Duodenal mucosa (tissue), 2 donors: ENCODE measurements at regions not wholly inside any gene's neighbourhood (a gene's known extent, or its start where the extent isn't known, plus 50 kb on each side); places are given as distances from the start of the nearest gene placed in this dataset.
A peak's percentile ranks its signal among the peaks of the same experiment; 100 is the strongest.
"Not testable (repeated sequence)": the region's sequence is repeated elsewhere in the genome, so short reads cannot be mapped to it uniquely, and the experiment has no call there.

Experiments used
- H3K27ac ChIP-seq: one replicate; pipeline ENCODE4 v1.7.0; 2013; ENCODE audit warnings: low read depth, low read length
- H3K27me3 ChIP-seq, 2 donors: one replicate each; pipeline ENCODE4 v1.7.0; 2013; ENCODE audit warnings: low read length in 2 of 2, control low read depth in 1 of 2; ENCODE audit not compliant: insufficient read depth in 2 of 2, control insufficient read depth in 1 of 2
- H3K36me3 ChIP-seq, 2 donors: one replicate each; pipeline ENCODE4 v1.7.0; 2013; ENCODE audit warnings: low read length in 2 of 2, control low read depth in 1 of 2; ENCODE audit not compliant: insufficient read depth in 2 of 2, control insufficient read depth in 1 of 2
- H3K4me1 ChIP-seq, 2 donors: one replicate each; pipeline ENCODE4 v1.7.0; 2013; ENCODE audit warnings: low read length in 2 of 2, control low read depth in 1 of 2; ENCODE audit not compliant: insufficient read depth in 2 of 2, control insufficient read depth in 1 of 2
- H3K4me3 ChIP-seq, 2 donors: one replicate each; pipeline ENCODE4 v1.7.0; 2013; ENCODE audit warnings: low read length in 2 of 2, low read depth in 1 of 2
- H3K9ac ChIP-seq, 2 donors: one replicate each; pipeline ENCODE4 v1.7.0; 2013; ENCODE audit warnings: low read length in 2 of 2, low read depth in 1 of 2
- H3K9me3 ChIP-seq, 2 donors: one replicate each; pipeline ENCODE4 v1.7.0; 2013; ENCODE audit warnings: low read length in 2 of 2, control low read depth in 1 of 2; ENCODE audit not compliant: control insufficient read depth in 1 of 2

GRCh38 chr17:19470530-19471261 lies 59.7 kb downstream of the RNF112 start:
- Histone ChIP-seq H3K4me3 (peak overlapping the region in 1 of 2 donors; percentile 11), H3K27ac (peak overlapping the region; percentile 73), H3K4me1 (no peaks in the 10 kb centered on the region), H3K9ac (peak overlapping the region in 1 of 2 donors; percentile 32), H3K27me3 (peaks cover 0 to 2% of the 10 kb centered on the region in 2 donors), H3K36me3 (no peaks in the 10 kb centered on the region), H3K9me3 (no peaks in the 10 kb centered on the region)

GRCh38 chr17:19474405-19474804 lies 59.2 kb upstream of the SLC47A1 start:
- H3K9me3 ChIP-seq, H3K4me1 ChIP-seq, H3K4me3 ChIP-seq, H3K27ac ChIP-seq, H3K36me3 ChIP-seq, H3K9ac ChIP-seq, H3K27me3 ChIP-seq: not testable (repeated sequence)

- H3K36me3 ChIP-seq, H3K4me1 ChIP-seq, H3K9me3 ChIP-seq, H3K9ac ChIP-seq, H3K4me3 ChIP-seq, H3K27me3 ChIP-seq, H3K27ac ChIP-seq: not testable (repeated sequence)
Observed at GRCh38 chr17:19475800-19476199, 57.9 kb upstream of the SLC47A1 start.

- no peak overlapping the region for H3K27ac ChIP-seq
Observed at GRCh38 chr17:19482576-19482975, 51.1 kb upstream of the SLC47A1 start.

More at GRCh38 chr17:19482576-19482975, 51.1 kb upstream of the SLC47A1 start:
- H3K4me1 ChIP-seq: peaks cover 0 to 7% of the 10 kb centered on the region in 2 donors
- no peaks in the 10 kb centered on the region for H3K36me3 ChIP-seq
- H3K27me3 ChIP-seq: no peaks in the 10 kb centered on the region
- H3K9ac ChIP-seq: no peak overlapping the region
- H3K9me3 ChIP-seq: no peaks in the 10 kb centered on the region
- no peak overlapping the region for H3K4me3 ChIP-seq
